ENCODE measurements at regions not wholly inside any gene's neighbourhood (a gene's known extent, or its start where the extent isn't known, plus 50 kb on each side); places are given as distances from the start of the nearest gene placed in this dataset.
"Not testable (repeated sequence)": the region's sequence is repeated elsewhere in the genome, so short reads cannot be mapped to it uniquely, and the experiment has no call there.

DNA sequence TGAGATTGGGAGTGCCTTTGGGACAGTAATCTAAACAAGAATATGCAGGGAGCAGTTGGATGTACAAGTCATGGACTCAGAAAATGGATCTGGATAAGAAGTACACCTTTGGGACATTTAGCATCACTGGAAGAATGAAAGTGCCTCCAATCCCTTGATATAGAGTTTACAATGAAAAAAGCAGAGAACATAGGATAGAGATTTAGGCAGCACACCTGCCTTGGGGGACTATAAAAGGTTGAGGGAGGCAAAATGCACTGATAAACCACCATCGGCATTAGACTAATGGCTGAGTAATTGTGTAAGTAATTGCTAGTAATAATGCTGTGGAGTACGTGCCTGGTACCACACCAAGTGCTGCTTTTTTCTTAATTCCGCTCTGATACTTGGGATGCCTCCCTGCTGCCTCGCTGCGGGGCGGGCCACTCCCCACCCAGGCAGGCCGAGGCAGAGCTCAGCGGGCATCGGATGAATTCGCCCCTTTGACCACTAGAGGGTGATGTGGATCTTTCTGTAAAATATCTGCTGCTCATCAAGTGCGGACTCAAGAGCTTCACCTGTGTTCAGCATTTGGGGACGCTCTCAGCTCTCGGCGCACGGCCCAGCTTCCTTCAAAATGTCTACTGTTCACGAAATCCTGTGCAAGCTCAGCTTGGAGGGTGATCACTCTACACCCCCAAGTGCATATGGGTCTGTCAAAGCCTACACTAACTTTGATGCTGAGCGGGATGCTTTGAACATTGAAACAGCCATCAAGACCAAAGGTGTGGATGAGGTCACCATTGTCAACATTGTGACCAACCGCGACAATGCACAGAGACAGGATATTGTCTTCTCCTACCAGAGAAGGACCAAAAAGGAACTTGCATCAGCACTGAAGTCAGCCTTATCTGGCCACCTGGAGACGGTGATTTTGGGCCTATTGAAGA lies 99.9 kb downstream of the ANKRD18B start:
- DNase-seq, result peak; percentile 62 to 82 (median 76)

DNA sequence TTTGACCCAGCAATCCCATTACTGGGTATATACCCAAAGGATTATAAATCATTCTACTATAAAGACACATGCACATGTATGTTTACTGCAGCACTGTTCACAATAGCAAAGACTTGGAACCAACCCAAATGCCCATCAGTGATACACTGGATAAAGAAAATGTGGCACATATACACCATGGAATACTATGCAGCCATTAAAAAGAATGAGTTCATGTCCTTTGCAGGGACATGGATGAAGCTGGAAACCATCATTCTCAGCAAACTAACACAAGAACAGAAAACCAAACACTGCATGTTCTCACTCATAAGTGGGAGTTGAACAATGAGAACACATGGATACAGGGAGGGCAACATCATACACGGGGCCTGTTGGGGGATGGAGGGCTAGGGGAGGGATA lies 104.3 kb downstream of the ANKRD18B start:
- not testable (repeated sequence) for DNase-seq

DNA sequence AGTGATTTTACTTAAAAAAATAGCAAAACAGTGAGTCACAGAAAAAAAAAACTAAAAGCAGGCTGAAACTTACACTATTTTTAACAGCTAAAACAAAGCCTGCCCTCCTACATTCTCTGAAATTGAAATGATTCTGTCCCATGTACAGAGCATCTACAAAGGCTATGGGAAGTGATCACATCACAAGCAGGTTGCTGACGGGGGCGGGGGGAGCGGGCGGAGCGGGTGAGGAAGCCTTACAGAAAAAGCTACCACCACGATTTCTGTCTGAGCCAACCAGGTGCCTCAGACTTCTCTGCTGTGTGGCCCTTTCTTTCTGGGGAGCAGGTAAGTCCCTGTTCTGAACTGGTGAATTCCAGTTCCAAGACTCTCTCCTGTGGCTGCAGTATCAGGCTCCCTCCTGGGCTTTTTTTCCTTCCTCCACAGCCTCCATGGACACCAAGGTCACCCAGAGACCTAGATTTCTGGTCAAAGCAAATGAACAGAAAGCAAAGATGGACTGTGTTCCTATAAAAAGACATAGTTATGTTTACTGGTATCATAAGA lies 104.9 kb downstream of the ANKRD18B start:
- DNase-seq, result no peak

GRCh38 chr9:33633636-33634035 lies 109.6 kb downstream of the ANKRD18B start:
- DNase-seq, result peak; percentile 51 to 73 (median 51)

DNA sequence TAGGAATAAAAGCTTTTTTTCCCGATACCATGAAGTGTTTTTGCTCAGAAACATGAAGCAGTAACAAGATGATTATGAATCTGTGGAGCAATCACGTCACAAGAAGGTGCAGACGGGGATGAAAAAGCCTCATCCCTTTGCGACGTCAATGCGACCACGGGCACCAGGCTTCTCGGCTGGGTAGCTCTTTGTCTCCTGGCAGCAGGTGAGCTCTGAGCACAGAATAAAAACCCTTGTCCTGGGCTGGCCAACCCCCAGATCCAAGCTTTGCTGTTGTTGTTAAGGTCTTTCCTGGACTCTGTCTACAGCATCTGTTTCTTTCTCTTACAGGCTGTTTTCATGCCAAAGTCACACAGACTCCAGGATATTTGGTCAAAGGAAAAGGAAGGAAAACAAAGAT lies 113.8 kb downstream of the ANKRD18B start:
- no peak for DNase-seq

DNA sequence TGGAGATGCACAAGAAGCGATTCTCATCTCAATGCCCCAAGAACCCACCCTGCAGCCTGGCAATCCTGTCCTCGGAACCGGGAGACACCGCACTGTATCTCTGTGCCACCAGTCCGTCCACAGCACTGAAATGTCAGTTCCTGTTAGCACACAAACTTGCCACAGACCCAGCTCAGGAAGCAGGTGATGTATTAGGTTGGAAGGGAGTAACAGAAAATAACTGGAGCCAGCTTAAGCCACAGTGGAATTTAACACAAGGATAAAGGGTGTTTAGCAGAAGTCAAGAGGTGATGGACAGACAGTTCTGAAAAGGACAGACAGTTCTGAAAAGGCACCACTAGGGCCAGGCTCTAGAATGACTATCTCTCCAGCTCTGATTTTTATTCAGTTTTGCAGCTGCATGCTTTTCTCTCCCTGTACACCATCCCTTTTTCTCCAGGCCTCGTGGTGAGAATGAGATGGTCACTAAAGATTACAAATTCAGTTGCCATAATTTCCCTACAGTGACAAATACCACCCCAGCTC lies 114.4 kb downstream of the ANKRD18B start:
- DNase-seq, result no peak

DNA sequence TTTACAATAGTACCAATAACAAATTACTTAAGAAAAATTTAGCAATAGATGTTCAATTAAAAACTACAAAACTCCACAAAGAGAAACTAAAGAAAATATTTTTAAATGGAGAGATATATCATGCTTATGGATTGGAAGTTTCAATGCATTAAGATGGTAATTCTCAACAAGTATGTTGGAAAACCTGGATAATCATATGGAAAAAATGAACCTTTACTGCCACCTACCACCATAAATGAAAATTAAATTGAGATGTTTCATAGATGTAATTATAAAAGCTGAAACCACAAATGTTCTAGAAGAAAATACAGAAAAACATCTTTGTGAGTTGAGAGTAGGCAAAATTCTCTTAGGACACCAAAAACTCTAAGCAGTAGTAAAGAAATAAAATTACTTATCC lies 121.7 kb downstream of the ANKRD18B start:
- DNase-seq, result no peak

- no peak for DNase-seq
Observed at GRCh38 chr9:33649463-33649862, 125.4 kb downstream of the ANKRD18B start.

DNA sequence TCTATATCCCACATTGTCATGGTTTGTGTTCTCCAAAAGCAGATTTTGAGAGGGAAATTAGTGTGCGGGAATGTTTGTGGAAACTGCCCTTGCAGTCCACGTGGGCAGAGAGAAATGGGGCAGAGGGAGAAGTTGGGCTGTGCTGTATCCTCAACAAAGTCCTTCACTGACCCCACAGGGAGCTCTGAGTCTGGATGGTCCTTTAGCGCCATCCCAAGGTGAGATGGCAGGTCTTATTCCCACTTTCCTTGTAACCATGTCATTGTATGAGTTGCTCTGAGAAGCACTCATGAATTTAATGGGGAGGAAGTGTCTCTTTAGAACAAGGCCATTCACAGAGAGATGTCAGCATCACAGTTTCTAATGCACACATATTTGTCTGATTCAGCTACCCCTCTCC lies 127.1 kb downstream of the ANKRD18B start:
- no peak for DNase-seq

DNA sequence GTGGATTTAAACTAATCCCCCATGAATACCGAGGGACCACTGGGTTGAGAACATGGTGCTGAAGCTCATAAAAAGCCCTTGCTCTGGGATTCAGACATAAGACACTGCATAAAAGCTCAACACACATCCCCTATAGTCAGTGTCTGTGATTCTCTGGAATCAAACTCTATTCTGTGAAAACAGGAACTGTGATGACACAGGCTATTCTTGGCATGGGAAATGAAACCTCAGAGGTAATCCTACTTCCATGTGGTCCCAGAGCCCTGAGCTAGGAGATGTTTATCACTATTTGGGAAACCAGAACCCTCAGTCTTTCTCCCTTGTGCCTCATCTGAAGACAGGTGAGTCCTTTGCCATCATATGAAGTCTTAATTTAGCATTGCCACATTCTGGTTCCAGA lies 135.4 kb upstream of the PRSS3 start:
- no peak for DNase-seq

DNA sequence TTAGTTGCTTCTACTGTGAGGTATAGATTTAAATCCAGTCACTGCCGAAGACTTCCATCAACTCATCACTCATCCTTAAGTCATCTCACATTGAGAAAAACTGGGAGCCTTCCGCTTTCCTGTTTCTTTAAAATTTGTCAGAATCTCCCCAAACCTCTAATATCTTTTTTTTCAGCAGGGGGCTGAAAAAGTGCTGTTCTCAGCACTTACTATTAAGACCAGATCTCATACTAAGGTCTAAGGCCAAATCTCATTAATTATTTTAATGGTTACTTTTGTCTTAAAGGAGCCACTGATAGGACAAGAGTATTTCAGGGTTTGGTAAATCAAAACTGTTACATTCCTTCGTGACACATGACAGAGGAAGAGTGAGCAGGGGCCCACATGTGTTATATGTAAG lies 134.6 kb upstream of the PRSS3 start:
- no peak for DNase-seq

DNA sequence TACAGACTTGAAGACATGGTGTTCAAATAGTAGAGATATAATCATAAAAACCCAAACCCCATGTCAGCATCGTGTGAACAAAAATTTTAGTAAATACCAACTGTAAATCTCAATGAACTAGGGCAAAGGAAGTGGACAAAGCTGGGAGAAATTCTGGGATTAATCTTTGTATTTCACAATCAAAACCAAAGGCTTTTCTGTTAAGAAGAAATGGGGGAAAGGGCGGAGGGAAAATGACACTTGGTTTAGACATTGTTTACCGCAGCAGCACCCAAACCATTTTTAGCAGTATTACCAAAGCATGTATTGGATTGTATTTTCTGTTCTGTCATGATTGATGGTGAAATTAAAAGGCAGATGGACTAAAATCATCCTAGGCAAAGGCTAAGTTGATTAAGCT lies 134.2 kb upstream of the PRSS3 start:
- DNase-seq, result no peak

- DNase-seq, result no peak
Observed at GRCh38 chr9:33662871-33663270, 132.5 kb upstream of the PRSS3 start.

DNA sequence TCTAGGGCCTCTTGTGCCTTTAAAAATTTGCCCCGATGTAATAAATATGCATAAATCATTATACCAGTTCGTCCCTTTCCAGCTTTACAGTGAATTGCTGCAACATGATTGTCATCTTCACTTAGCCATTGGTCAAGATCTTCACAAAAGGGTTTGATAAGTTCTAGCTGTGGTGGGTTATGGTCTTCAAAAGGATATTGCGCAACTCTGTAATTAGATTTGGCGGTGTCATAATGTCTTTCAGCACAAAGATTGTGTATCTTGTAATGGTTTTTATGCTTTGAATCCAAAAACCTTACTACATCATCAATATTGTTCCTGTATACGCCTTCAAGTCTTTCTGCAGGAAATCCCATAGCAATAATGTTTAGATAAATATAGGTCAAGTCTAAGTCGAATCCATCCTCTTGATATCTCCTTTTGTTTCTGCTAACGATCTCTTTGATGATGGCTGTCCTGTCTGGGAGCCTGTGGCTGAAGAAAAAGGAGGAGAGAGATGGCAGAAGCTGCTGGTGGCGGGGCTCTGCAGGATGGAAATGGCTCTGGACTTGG lies 119.1 kb upstream of the PRSS3 start:
- not testable (repeated sequence) for DNase-seq

DNA sequence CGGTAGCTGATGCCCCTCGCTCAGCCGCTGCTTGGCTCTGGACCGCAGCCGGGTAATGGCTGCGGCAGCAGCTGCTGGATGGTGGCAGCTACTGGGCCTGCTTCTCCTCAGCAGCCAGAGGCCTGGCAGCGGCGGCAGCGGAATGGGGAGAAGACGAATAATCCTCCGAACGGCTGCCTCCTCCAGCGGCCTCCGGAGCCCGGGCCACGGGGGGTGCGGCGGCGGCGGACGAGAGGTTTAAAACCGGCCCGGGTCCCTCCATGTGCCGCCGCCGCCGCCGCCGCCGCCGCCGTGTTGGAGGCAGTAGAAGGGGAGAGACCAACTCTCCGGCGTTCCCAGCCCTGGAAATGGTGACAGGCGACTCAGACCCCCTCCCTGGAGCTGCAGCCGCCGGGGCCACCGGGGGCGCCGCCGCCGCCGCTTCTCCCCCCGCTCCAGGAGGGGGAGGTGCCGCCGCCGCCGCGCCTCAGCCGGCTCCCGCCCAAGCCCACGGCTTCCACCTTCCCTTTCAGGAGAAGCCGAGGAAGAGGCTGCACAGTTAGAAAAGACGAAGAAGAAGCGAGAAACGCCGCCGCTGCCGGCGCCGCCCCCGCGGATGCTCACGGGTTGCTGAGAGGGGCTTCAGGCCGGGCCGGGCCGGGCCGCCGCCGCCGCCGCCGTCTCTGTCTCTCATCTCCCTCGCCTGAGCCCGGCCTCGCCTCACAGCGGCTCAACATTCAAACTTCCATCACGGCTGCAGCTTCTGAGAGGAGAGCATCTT lies 118.4 kb upstream of the PRSS3 start:
- peak; percentile 33 to 83 (median 37) for DNase-seq

DNA sequence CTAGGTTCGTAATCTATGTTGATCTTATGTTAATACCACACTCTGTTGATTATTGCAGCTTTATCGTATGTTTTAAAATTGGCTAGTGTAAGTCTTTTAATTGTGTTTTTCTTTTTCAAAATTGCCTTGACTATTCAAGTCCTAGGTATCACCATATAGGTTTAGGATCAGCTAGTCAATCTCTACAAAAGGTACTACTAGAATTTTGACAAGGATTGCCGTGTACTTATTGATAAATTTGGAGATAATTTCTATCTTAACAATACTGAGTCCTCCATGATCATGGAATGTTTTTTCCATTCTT lies 117.9 kb upstream of the PRSS3 start:
- no peak for DNase-seq

DNA sequence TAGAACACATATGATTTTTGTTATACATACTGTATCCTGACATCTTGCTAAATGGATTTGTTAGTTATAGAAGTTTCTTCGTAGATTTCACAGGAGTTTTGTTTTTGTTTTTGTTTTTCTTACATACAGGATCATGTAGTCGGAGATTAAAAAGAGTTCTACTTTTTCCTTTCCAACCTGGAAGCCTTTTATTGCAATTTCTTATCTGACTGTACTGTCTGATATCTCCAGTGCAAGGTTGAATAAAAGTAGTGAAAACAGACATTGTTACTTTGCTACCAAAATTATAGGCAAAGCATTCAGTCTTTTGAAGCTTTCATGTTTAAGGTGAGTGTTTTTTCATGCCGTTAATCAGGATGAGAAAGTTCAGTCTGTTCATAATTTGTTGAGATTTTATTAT lies 117.4 kb upstream of the PRSS3 start:
- DNase-seq, result no peak

- DNase-seq, result no peak
Observed at GRCh38 chr9:33682551-33682950, 112.8 kb upstream of the PRSS3 start.

DNA sequence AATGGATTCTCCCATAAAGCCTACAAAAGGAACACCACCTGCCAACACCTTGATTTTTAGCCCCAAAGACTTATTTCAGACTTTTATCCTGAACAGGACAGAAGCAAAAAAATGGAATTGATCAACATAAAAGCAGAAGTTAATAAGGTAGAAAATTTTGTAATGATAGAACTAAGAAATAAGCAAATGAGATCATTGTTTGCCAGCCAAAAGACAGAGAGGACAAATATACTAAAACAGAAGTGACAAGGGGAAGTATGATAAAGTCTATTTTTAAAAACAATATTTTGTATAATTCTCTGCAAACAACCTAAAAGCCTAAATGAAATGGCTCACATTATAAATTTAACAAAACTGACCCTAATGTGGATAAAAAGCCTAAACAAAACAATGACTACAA lies 110.5 kb upstream of the PRSS3 start:
- DNase-seq, result no peak

- DNase-seq, result peak; percentile 9 to 34 (median 22)
Observed at GRCh38 chr9:33686942-33687341, 108.4 kb upstream of the PRSS3 start.

DNA sequence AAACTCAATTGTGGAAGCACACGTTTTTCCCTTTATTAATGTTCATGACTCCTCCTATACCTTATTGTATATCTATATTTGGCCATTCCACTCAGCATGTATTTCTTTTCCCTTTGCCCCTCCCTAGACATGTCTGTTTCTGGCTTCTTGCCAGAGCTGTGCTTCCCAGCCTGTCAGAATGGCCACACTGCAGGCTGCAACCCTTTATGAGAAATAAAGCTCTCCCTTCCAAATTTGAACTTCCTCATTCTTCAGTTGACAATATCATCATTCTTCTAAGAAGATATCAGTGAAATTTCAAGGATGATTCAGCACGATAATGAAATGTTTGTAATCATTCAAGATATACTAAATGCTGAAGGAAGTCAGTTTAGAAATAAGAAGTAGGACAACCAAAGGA lies 107.6 kb upstream of the PRSS3 start:
- DNase-seq, result peak in 2 of 3 donors; percentile 13 to 21

- no peak for DNase-seq
Observed at GRCh38 chr9:33690143-33690933, 105.0 kb upstream of the PRSS3 start.

Measured in muscle of back (tissue), 3 donors.